GM21528 (cell line): ENCODE measurements at regions not wholly inside any gene's neighbourhood (a gene's known extent, or its start where the extent isn't known, plus 50 kb on each side); places are given as distances from the start of the nearest gene placed in this dataset.
"Not testable (repeated sequence)": the region's sequence is repeated elsewhere in the genome, so short reads cannot be mapped to it uniquely, and the experiment has no call there.

Source experiments
- ATAC-seq: cut with Tn5 transposase; IDR thresholded peaks from one replicate; pipeline ENCODE4 v1.9.1; 2021; ENCODE audit warnings: mild to moderate bottlenecking, moderate library complexity; ENCODE audit not compliant: unreplicated experiment, low FRiP score

- ATAC-seq, result no peak
These were observed 428.8 kb upstream of the ONECUT1 start for GRCh38 chr15:53218666-53219580.

GRCh38 chr15:53216036-53216435, 425.9 kb upstream of the ONECUT1 start:
- ATAC-seq, result no peak

DNA sequence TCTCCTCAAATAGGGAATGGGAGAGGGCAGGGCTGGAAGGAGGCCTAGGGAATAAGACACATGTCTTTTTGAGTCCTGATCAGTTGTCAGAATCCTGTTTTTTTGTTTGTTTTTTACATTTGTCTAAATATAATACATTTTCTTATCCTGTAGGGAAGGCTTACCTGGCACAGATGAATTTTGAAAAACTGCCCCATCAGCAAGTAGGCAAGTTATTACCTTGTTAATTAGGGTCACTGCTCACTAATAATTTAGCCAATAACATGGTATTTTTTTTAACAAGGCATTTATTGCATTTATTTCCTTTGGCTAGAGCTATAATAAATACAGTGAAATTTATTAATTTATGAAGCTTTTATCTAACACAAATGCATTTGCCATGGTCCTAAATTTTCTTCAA, 423.2 kb upstream of the ONECUT1 start:
- no peak for ATAC-seq

DNA sequence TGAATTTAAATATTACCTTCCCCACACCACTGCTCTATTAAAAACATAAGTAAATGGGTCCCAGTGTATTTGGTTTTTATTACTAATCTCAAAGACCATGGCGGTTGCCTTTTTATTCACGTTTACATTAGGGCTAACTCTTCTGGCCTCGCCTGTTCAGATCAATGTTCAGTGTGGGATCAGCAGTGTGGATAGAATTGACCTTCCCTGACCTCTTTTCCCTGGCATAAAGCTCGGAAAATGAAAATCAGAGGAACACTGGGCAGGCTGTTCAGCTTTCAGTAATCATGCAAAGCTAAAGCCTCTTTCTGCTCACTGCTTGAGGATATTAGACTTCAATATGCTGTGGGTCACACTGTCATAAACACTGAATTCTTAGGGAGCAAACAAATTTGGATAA, 422.6 kb upstream of the ONECUT1 start:
- ATAC-seq, result no peak

DNA sequence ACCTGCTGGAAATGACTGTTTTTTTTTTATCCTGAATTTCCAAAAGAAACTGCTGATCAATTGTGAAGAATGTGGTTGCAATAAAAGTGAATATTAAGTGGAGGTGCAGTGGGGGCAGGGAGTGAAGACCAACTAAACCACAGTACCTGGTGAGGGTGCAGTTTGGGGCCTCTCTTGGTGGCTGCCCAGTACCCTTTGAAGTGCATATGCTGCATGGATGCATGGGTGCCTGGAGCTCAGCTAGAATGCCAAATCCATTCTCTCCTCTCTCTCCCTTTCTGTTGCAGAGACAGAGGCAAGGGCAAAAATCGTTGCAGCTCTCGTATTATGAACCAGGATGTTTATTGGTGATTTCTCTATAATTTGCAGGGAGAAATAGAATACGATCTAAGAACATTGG, 420.5 kb upstream of the ONECUT1 start:
- no peak for ATAC-seq

DNA sequence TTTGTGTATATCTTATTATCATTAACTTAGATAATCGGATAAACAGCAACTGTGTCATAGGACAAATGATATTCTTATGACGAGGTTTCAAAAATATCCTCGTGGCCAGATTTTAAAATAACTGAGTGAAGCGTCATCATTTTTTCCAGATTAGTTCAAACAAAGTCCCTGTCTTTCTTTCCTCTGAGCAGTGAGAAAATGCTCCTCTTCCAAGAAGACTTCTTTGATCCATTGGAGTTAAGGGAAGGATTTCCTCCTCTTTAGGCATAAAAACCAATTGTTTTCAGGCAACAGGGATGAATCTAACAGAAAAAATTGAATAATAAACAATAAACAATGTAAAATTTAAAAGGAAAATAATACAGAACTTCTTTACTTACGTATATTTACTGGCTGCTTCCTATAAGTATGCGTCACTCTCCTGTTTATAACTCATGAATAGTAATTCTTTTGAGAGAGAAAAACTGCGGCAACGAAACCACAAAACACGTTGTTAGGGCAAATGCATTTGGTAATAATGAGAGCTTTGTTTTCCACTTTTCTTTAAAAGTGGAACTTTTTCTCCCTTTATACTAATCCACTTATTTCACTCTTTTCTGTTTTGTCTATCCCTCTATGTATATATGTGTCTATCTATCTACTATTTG, 419.4 kb upstream of the ONECUT1 start:
- no peak for ATAC-seq

DNA sequence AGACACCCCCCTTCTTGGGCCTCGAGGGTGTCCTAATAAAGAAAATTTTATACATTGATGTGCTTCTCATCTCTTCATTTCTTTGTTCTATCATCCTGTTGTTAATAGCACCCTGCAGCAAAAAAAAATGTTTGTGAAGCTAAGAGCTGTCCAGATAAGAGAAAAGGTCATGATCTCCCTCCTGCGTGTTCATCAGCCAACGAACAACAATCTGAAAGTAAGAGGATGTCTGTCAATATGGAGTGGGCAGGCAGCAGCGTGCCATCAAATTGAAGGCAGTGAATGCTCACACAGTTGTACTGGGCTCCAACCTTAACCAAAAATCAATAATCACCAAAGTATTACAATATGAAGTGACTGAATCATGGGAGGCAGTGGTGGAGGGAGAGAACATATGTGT, 418.6 kb upstream of the ONECUT1 start:
- no peak for ATAC-seq

- ATAC-seq, result no peak
These were observed 413.3 kb upstream of the ONECUT1 start for GRCh38 chr15:53203454-53203853.

DNA sequence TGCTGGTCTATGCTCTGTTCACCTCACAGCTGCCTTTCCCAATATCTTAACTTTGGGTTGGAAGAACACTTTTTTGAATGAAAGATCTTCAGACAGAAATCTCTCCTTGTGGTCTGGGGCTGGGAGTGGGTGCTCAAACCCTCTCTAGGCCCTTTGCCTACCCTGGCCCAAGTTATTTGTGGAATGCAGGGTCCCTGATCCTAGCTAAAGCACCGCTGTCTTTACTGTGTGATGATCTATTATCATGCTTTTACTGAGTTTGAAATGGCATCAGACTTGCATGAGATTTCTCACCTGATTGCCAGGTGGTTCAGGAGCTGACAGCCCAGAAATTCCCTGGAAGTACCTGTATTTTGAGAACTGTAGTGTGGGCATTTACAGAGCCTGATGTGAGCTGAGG, 412.7 kb upstream of the ONECUT1 start:
- no peak for ATAC-seq

DNA sequence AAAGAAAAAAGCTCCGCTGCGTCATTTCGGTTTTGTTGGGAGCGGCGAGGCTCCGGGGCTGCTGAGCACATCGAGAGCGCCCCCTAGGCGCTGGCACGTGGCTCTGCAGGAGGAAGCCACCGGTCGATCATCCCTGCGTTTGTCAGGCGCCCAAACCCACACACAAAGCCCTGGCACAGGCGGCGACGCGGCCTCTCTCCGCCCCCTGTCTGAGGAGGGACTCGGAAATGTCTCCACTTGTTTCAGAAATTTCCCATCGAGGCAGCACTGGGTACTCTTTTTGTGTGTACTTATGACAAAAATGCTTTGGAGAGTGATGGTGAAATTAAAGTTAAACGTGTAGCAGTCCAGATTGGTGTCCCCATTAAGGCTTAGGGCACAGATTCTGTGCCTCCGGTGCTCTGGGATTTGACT, 407.3 kb upstream of the ONECUT1 start:
- ATAC-seq, result peak; percentile 74

DNA sequence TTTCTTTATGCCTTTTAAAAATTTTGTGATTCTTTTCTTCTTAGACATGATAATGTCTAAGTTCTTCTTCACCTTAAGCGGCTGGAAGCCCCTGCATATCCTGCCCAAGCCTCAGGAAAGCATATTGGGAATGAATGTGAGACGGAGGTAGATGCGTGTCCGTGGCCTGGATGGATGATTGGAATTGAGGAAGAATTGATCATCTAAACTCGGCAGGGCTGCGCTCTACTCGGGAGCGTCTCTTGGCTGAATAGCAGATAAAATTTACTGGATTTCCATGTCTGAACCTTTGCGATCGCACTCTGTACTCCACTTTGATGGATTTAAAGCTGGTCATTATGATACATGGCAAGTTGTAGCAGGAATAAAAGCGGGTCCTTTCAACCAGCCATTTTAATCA, 406.7 kb upstream of the ONECUT1 start:
- ATAC-seq, result no peak

- no peak for ATAC-seq
These were observed 406.1 kb upstream of the ONECUT1 start for GRCh38 chr15:53196242-53196641.

- no peak for ATAC-seq
These were observed 403.0 kb upstream of the ONECUT1 start for GRCh38 chr15:53193149-53193548.

DNA sequence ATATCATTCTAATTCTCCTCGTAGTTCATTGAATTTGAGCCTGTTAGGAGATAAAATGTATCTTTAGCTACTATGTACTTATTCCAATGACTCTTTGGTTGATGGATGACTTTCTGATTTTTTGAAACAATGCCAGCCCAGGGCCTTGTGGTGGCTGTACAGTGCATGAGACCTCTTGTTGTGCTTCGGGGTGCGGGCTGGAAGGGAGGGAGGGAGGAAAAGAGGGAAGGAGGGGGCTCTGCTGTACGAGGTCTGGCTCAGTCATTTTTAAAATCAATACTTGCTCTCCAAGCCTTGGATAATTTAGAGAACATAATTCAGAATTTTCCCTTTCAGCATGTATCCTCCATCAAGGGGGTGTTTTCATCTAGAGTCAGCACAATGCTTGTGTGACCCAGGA, 399.7 kb upstream of the ONECUT1 start:
- no peak for ATAC-seq

GRCh38 chr15:53183449-53183848, 393.3 kb upstream of the ONECUT1 start:
- ATAC-seq, result not testable (repeated sequence)

DNA sequence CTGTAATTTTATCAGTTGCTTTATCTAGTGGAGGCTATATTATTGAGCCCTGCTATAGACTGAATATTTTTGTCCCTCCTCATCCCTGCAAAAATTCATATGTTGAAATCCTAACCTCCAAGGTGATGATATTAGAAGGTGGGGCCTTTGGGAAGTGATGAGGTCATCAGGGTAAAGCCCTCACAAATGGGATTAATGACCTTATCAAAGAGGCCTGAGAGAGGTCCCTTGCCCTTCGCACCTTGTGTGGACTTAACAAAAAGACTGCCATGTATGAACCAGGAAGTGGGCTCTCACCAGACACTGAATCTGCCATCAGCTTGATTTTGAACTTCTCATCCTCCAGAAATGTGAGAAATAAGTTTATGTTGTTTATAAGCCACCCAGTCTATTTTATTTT, 381.4 kb upstream of the ONECUT1 start:
- ATAC-seq, result no peak

DNA sequence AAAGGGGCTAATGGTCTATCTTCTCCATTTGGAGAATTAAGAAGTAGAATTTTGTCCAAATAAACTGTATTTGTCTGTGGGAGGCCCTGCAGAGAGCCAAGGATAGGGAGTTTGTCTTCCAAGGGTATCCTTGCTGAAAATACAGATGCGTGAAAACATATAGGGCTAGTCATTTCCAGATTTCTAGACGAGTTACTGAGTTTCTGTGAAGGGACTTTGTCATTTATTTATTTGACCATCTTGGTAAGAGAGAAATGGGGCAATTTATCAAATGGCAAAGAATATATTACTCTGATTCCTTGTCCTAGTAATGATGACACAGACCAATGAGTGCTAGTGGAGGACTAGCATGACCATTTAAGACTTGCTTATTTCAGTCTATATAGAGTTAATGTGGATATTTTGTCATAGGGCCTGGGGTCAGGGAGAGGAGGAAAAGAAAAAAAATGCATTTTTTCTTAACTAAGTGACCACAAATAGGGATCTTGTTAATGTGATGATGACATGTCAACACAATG, 376.6 kb upstream of the ONECUT1 start:
- ATAC-seq, result no peak

- no peak for ATAC-seq
These were observed 376.0 kb upstream of the ONECUT1 start for GRCh38 chr15:53165988-53166683.

DNA sequence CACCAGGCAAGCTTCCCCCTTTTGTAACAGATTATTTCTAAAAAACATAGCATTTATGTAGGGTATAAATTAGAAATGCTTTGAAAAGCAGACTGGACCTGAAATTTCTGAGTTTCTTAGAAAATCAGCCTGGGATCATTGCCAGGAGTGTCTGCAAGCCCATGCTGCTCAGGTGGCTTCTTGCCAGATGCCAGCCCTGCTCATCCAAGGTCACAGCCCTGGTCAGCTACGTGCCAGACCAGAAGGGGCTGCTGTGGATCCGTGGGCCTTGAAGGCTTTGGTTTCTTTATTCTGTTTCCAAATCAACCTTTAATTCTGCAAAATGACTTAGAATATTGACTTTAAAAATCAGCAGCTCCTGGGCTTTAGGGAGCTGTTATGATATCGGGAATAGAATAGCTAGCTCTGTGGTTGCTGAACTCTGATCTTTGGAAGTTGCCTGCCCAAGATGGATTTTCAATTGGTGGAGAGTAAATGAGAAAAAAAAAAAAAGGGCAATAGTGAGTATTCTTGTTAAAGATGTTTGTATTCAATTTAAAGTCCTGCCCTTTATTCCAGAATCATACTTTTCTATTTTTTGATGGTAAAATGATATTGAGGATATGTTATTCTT, 370.1 kb upstream of the ONECUT1 start:
- ATAC-seq, result no peak

DNA sequence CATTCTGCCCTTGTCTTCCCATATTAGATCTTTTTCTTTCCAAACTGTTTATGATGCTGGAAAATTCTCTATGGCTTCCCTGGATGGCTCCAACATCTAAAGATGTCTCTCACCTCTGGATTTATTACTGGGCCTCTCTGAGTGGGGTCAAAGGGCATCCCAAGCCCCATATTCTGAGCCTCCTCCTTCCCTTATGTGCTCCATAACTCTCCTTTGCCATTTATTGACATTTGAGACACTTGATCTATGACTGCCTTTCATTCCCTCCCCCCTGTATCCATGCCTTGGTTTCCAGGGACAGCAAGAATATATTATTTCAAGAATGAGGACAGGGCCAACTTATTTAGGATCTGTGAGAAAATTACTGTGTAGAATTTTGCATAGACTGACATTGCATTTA, 369.3 kb upstream of the ONECUT1 start:
- no peak for ATAC-seq

GRCh38 chr15:53158995-53159394, 368.9 kb upstream of the ONECUT1 start:
- no peak for ATAC-seq
